ENCODE measurements at regions not wholly inside any gene's neighbourhood (a gene's known extent, or its start where the extent isn't known, plus 50 kb on each side); places are given as distances from the start of the nearest gene placed in this dataset.

GRCh38 chr11:97409141-97409540 lies 1019.3 kb downstream of the JRKL start:
- Histone ChIP-seq H3K9me3 (ENCODE audit: control insufficient read depth, low read depth, low read length) (no peaks in the 10 kb centered on the region), H3K9ac (ENCODE audit: control insufficient read depth, extremely low read depth, insufficient read depth, low read length) (no peak overlapping the region), H3K9me1 (ENCODE audit: control insufficient read depth, extremely low read depth, insufficient read depth, low read length) (no peaks in the 10 kb centered on the region), H3K79me2 (ENCODE audit: control insufficient read depth, insufficient read depth, low read length) (no peaks in the 10 kb centered on the region), H4K20me1 (ENCODE audit: control insufficient read depth, extremely low read depth, insufficient read depth, low read length) (no peaks in the 10 kb centered on the region), H3K27me3 (ENCODE audit: control insufficient read depth, extremely low read depth, insufficient read depth, low read length) (no peaks in the 10 kb centered on the region), H2AFZ (ENCODE audit: control insufficient read depth, low read length) (no peak overlapping the region), H3K27ac (ENCODE audit: control insufficient read depth, insufficient read depth, low read length) (no peak overlapping the region), H3K4me3 (ENCODE audit: control insufficient read depth in 2 of 3, extremely low read depth in 1 of 3, insufficient read depth in 2 of 3, low read depth in 1 of 3, low read length in 3 of 3) (no peak overlapping the region), H3K4me2 (ENCODE audit: control insufficient read depth, extremely low read depth, insufficient read depth, low read depth, low read length) (no peak overlapping the region), H3K4me1 (ENCODE audit: control insufficient read depth, extremely low read depth, insufficient read depth, low read length) (no peaks in the 10 kb centered on the region), H3K36me3 (ENCODE audit: control insufficient read depth in 2 of 2, extremely low read depth in 1 of 2, insufficient read depth in 2 of 2, low read length in 2 of 2) (no peaks in the 10 kb centered on the region)
- no peak for DNase-seq (ENCODE audit: low read depth, low spot score)
- TF ChIP-seq EZH2 (IDR thresholded peaks at IDR 0.05; ENCODE audit: low read length), result no peak
- TF ChIP-seq CTCF (optimal IDR thresholded peaks at IDR 0.05 in 1 of 3, IDR thresholded peaks at IDR 0.05 in 1 of 3, conservative IDR thresholded peaks at IDR 0.05 in 1 of 3; ENCODE audit: extremely low read depth in 1 of 3, insufficient read depth in 2 of 3, low read length in 3 of 3), result no peak
- dilution Hi-C loops (cut with MboI; ENCODE audit: extremely low pct_ligation_motif_present, low sequenced_read_pairs), result no loop called here
- FAIRE-seq, result no peak

DNA sequence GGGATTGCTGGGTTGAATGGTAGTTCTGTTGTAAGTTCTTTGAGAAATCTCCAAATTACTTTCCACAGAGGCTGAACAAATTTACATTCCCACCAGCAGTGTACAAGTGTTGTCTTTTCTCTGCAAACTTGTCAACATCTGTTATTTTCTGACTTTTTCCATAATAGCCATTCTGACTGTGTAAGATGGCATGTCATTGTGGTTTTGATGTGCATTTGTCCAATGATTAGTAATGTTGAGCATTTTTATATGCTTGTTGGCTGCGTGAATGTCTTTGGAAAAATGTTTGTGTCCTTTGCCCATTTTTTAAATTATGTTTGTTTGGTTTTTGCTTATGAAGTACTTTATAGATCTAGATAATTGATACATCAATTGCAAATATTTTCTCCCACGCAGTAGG lies 1025.0 kb downstream of the JRKL start:
- H3K4me1 ChIP-seq (ENCODE audit: control insufficient read depth, extremely low read depth, insufficient read depth, low read length), result no peaks in the 10 kb centered on the region
- H3K9me3 ChIP-seq (ENCODE audit: control insufficient read depth, low read depth, low read length), result no peaks in the 10 kb centered on the region
- no peak for TF ChIP-seq CTCF (optimal IDR thresholded peaks at IDR 0.05 in 1 of 3, IDR thresholded peaks at IDR 0.05 in 1 of 3, conservative IDR thresholded peaks at IDR 0.05 in 1 of 3; ENCODE audit: extremely low read depth in 1 of 3, insufficient read depth in 2 of 3, low read length in 3 of 3)
- TF ChIP-seq EZH2 (IDR thresholded peaks at IDR 0.05; ENCODE audit: low read length), result no peak
- H3K4me3 ChIP-seq (ENCODE audit: control insufficient read depth in 2 of 3, extremely low read depth in 1 of 3, insufficient read depth in 2 of 3, low read depth in 1 of 3, low read length in 3 of 3), result no peak overlapping the region
- H3K27ac ChIP-seq (ENCODE audit: control insufficient read depth, insufficient read depth, low read length), result no peak overlapping the region
- FAIRE-seq (no peak), DNase-seq (ENCODE audit: low read depth, low spot score) (no peak)
- no peaks in the 10 kb centered on the region for H3K27me3 ChIP-seq (ENCODE audit: control insufficient read depth, extremely low read depth, insufficient read depth, low read length)
- H3K9ac ChIP-seq (ENCODE audit: control insufficient read depth, extremely low read depth, insufficient read depth, low read length), result no peak overlapping the region
- no peaks in the 10 kb centered on the region for H3K36me3 ChIP-seq (ENCODE audit: control insufficient read depth in 2 of 2, extremely low read depth in 1 of 2, insufficient read depth in 2 of 2, low read length in 2 of 2)
- dilution Hi-C loops (cut with MboI; ENCODE audit: extremely low pct_ligation_motif_present, low sequenced_read_pairs), result no loop called here
- no peak overlapping the region for H3K4me2 ChIP-seq (ENCODE audit: control insufficient read depth, extremely low read depth, insufficient read depth, low read depth, low read length)
- no peak overlapping the region for H2AFZ ChIP-seq (ENCODE audit: control insufficient read depth, low read length)
- H3K9me1 ChIP-seq (ENCODE audit: control insufficient read depth, extremely low read depth, insufficient read depth, low read length), result no peaks in the 10 kb centered on the region
- no peaks in the 10 kb centered on the region for H4K20me1 ChIP-seq (ENCODE audit: control insufficient read depth, extremely low read depth, insufficient read depth, low read length)
- no peaks in the 10 kb centered on the region for H3K79me2 ChIP-seq (ENCODE audit: control insufficient read depth, insufficient read depth, low read length)
